ENCODE measurements at regions not wholly inside any gene's neighbourhood (a gene's known extent, or its start where the extent isn't known, plus 50 kb on each side); places are given as distances from the start of the nearest gene placed in this dataset.

DNA sequence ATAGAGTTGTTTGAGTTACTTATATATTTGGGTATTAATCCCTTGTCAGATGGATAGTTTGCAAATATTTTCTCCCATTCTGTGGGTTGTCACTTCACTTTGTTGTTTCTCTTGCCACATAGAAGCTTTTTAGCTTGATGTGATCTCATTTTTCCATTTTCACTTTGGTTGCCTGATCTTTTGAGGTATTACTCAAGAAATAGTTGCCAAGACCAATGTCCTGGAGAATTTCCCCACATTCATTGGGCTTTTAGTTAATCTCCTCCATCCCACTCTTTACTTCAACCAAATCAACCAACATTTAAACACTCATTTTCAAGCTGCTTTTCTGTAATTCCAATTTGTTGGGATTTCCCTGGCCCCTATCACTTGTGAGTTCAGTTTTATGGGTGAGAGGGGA is 69.0 kb downstream of the LEPR start:
- TF ChIP-seq, protein P1, sequence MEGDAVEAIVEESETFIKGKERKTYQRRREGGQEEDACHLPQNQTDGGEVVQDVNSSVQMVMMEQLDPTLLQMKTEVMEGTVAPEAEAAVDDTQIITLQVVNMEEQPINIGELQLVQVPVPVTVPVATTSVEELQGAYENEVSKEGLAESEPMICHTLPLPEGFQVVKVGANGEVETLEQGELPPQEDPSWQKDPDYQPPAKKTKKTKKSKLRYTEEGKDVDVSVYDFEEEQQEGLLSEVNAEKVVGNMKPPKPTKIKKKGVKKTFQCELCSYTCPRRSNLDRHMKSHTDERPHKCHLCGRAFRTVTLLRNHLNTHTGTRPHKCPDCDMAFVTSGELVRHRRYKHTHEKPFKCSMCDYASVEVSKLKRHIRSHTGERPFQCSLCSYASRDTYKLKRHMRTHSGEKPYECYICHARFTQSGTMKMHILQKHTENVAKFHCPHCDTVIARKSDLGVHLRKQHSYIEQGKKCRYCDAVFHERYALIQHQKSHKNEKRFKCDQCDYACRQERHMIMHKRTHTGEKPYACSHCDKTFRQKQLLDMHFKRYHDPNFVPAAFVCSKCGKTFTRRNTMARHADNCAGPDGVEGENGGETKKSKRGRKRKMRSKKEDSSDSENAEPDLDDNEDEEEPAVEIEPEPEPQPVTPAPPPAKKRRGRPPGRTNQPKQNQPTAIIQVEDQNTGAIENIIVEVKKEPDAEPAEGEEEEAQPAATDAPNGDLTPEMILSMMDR (conservative IDR thresholded peaks at IDR 0.05; ENCODE audit: low read depth, low read length) = no peak
- TF ChIP-seq CEBPB (IDR thresholded peaks at IDR 0.05; ENCODE audit: low read depth, low read length) (no peak), SMC3 (IDR thresholded peaks at IDR 0.05; ENCODE audit: low read depth, low read length) (no peak), POLR2A (IDR thresholded peaks at IDR 0.05; ENCODE audit: low read depth, low read length) (no peak), MAFK (IDR thresholded peaks at IDR 0.05; ENCODE audit: low read depth, low read length) (no peak), RAD21 (IDR thresholded peaks at IDR 0.05; ENCODE audit: low read length) (no peak), MXI1 (IDR thresholded peaks at IDR 0.05; ENCODE audit: borderline replicate concordance, low read depth, low read length) (no peak), RFX5 (IDR thresholded peaks at IDR 0.05; ENCODE audit: low read depth, low read length) (no peak), RCOR1 (IDR thresholded peaks at IDR 0.05; ENCODE audit: insufficient replicate concordance, low read length) (no peak)
- TF ChIP-seq, protein P2, sequence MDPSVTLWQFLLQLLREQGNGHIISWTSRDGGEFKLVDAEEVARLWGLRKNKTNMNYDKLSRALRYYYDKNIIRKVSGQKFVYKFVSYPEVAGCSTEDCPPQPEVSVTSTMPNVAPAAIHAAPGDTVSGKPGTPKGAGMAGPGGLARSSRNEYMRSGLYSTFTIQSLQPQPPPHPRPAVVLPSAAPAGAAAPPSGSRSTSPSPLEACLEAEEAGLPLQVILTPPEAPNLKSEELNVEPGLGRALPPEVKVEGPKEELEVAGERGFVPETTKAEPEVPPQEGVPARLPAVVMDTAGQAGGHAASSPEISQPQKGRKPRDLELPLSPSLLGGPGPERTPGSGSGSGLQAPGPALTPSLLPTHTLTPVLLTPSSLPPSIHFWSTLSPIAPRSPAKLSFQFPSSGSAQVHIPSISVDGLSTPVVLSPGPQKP (IDR thresholded peaks at IDR 0.05; ENCODE audit: borderline replicate concordance, low read depth, low read length) = no peak
- TF ChIP-seq, protein P3, sequence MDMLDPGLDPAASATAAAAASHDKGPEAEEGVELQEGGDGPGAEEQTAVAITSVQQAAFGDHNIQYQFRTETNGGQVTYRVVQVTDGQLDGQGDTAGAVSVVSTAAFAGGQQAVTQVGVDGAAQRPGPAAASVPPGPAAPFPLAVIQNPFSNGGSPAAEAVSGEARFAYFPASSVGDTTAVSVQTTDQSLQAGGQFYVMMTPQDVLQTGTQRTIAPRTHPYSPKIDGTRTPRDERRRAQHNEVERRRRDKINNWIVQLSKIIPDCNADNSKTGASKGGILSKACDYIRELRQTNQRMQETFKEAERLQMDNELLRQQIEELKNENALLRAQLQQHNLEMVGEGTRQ (IDR thresholded peaks at IDR 0.05; ENCODE audit: low read depth, low read length) = no peak
